ENCODE measurements at regions not wholly inside any gene's neighbourhood (a gene's known extent, or its start where the extent isn't known, plus 50 kb on each side); places are given as distances from the start of the nearest gene placed in this dataset.
"Not testable (repeated sequence)": the region's sequence is repeated elsewhere in the genome, so short reads cannot be mapped to it uniquely, and the experiment has no call there.

DNA sequence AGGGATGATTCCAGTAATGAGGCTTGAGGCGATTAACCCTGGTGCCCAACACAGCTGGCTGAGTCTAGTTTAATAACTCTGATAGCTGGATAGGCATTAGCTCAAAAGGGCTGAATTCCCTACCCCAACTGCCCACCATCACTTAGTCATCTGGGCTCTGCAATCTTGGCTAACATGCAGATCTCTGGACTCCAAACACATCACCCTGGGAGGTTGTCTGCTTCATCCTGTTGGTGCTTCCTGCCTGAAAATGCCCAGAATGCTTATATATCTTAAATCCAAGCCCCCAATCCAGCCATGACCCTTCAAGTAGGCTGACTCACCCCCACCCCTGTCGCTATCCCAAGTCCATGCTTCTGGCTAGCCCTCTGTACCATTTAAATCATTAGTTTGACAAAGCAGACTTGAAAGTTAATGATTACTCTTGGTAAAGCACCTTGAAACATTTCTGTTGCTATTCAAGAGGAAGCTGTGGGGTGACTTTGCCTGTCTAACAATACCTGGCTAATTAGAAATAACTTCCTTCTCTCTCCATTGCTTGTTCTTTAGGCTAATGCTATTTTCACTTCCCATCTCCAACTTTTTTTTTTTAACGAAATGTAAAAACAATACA is 107.0 kb upstream of the RORA start:
- no peak for DNase-seq (ENCODE audit: low spot score)

- not testable (repeated sequence) for DNase-seq (ENCODE audit: low spot score)
Measured at GRCh38 chr15:61334714-61335113, 105.6 kb upstream of the RORA start.

GRCh38 chr15:61331019-61331418 is 101.9 kb upstream of the RORA start:
- no peak for DNase-seq (ENCODE audit: low spot score)

DNA sequence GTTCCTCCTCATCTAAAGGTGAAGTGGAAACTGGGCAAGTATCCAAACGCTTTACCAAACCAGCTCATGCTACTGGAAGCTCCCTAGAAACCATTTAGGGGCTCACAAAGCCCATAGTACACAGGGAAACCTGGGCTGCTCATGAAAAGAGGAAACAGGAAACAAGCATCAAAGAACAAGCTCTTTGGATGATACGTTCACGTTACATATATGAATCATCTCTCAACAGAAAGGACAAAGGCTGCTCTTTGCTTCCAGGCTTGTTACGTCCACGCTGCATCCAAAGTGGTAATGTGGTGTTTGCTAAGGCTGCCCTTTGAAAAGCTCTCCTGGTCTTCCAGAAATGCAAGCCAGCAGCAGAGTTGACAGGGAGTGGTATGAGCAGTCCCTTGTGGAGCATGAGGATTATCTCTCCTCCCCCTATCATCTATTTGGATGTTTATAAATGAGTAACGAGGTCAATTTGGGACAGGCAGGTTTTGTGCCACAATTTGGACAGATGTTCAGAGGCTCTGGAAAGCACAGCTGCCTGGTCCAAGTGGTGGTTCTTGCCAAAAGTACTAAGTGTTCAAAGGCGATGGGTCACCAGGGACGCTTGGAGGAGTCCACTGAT is 98.0 kb upstream of the RORA start:
- no peak for DNase-seq (ENCODE audit: low spot score)

- DNase-seq (ENCODE audit: low spot score) = no peak
Measured at GRCh38 chr15:61319892-61320291, 90.8 kb upstream of the RORA start.

DNA sequence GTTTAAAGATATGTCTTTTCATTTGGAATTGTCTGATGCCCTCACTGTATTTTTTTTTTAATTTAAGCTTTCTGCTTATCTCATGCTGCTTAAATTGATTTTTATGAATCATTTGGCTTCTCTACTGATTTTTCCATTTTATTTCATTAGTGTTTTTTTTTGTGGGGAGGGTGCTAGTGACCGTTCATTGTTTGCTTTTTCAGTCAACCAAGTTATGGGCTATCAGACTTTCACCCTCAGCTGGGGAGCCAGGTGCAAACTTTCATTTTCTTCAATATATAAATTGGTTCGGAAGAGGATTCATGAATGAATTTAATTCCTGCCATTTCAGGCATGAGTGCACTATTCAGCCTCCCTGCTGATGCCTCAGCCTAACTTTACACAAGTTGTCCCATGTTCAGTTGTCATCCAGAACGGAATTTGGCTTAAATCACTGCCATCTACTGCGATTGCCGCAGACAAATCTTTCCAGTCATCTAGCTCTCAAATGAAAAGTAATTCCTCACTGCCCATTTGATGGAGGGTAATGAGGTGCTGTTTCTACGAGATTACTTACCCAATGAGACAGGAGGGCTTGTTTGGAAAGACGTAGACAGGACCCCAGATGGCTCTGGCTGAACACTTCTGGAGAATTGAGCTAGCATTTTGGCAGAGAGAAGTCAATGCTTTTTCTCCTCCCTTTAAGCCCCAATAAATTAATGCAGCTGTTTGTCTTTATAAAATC is 89.9 kb upstream of the RORA start:
- no peak for DNase-seq (ENCODE audit: low spot score)

- DNase-seq (ENCODE audit: low spot score) = no peak
Measured at GRCh38 chr15:61318301-61318700, 89.2 kb upstream of the RORA start.

GRCh38 chr15:61315471-61315870 is 86.4 kb upstream of the RORA start:
- no peak for DNase-seq (ENCODE audit: low spot score)

DNA sequence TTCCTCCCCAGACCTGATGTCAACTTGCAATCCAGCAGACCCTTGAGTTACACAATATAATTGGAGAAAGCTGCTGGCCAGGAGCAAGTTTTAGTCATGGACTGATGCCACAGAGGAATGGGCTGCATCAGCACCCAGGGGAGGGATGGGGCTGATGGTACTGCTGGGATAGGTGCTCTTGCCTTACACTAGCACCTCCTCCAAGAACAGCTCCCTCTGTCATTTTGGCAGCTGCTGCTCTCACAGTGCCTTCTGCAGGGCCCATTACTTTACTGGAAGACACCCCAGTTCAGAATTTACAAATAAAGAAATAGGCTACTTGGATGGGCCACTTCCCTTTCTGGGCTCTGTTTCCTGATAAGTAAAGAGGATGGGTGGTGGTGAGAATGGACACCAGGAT is 85.3 kb upstream of the RORA start:
- no peak for DNase-seq (ENCODE audit: low spot score)

DNA sequence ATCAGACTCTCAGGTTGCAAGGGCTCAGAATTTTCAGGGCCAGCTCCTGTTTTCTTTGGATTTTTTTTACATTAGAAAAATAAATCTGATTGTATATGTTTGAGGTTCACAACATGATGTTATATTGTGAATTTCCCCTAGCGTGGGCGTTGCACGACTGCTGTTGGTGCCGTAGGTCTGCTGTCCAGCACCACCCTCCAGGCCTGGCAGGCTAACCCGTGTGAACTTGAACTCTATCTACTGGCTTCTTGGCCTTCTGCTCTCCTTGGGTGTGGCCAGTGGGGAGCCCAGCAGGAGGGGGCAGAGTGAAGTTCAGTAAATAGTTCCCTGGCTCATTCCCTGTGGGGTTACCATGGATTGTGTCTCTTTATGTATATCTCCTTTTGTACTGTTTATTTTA is 80.5 kb upstream of the RORA start:
- DNase-seq (ENCODE audit: low spot score) = no peak

DNA sequence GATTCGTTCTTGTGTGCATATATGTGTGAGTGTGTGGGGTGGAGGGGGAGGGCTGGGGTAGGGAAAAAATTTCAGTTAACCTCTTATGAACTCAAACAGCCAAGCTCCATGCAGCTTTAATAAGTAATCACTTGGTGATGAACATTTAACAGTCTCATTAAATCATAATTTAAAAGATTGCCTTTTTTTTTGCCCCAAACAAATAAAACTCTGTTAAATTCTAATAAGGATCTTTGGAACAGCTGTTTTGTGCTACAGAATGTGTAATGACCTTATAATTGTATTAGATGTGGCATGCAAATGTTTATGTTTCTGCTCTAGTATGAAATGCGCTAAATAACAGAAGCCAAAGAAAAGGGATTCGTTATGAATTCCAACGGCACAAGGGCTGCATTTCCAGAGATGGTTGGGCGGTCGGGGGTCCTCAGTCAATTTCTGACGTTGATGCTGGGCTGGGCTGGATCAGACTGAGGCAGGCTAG is 80.0 kb upstream of the RORA start:
- DNase-seq (ENCODE audit: low spot score) = no peak

GRCh38 chr15:61308437-61308836 is 79.3 kb upstream of the RORA start:
- DNase-seq (ENCODE audit: low spot score) = no peak

GRCh38 chr15:61307474-61307873 is 78.4 kb upstream of the RORA start:
- DNase-seq (ENCODE audit: low spot score) = no peak

- no peak for DNase-seq (ENCODE audit: low spot score)
Measured at GRCh38 chr15:61301701-61302100, 72.6 kb upstream of the RORA start.

- DNase-seq (ENCODE audit: low spot score) = no peak
Measured at GRCh38 chr15:61299075-61299763, 70.1 kb upstream of the RORA start.

- no peak for DNase-seq (ENCODE audit: low spot score)
Measured at GRCh38 chr15:61295239-61295638, 66.1 kb upstream of the RORA start.

- DNase-seq (ENCODE audit: low spot score) = no peak
Measured at GRCh38 chr15:61282661-61283060, 53.6 kb upstream of the RORA start.

GRCh38 chr15:61281328-61281727 is 52.2 kb upstream of the RORA start:
- no peak for DNase-seq (ENCODE audit: low spot score)
